ENCODE measurements at regions not wholly inside any gene's neighbourhood (a gene's known extent, or its start where the extent isn't known, plus 50 kb on each side); places are given as distances from the start of the nearest gene placed in this dataset.

DNA sequence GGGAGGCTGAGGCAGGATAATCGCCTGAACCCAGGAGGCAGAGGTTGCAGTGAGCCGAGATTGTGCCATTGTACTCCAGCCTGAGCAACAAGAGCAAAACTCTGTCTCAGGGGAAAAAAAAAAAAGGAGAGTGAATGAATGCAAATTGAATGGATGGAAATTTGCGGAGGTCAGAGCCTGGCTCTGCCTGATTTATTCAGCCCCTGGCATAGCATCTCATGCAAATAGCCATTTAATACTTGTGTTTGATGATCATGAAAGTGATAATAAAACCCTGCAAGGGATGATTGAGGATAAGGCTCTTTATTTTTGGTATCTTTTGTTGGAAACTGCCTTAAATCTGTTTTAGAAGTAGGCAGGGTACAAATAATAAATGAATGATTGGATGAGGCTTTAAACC lies 133.0 kb upstream of the SEMA6D start:
- Histone ChIP-seq H2AFZ (ENCODE audit: low read length) (no peak overlapping the region), H3K4me2 (ENCODE audit: low read depth, low read length) (no peak overlapping the region), H3K27ac (ENCODE audit: low read length) (no peak overlapping the region), H3K4me3 (ENCODE audit: low read length) (no peak overlapping the region), H3K36me3 (replicated peaks; ENCODE audit: insufficient read depth, low read length) (no peaks in the 10 kb centered on the region), H3K27me3 (replicated peaks; ENCODE audit: insufficient read depth, low read length) (no peaks in the 10 kb centered on the region), H4K20me1 (ENCODE audit: insufficient read depth, low read length) (no peaks in the 10 kb centered on the region), H3K9me2 (replicated peaks; ENCODE audit: insufficient read depth, low read length) (no peaks in the 10 kb centered on the region), H3K4me1 (ENCODE audit: low read length) (no peaks in the 10 kb centered on the region), H3K9me3 (replicated peaks; ENCODE audit: insufficient read depth, low read length) (no peaks in the 10 kb centered on the region), H3F3A (ENCODE audit: insufficient read depth, low read length) (no peaks in the 10 kb centered on the region), H3K79me2 (ENCODE audit: low read length) (no peaks in the 10 kb centered on the region), H3K9ac (ENCODE audit: low read length) (no peak overlapping the region)
- DNase-seq, result no peak
- TF ChIP-seq EZH2 (optimal IDR thresholded peaks at IDR 0.05; ENCODE audit: low read depth, low read length) (no peak), EZH2phosphoT487 (IDR thresholded peaks at IDR 0.05; ENCODE audit: low read length) (no peak)
- TF ChIP-seq, protein P1, sequence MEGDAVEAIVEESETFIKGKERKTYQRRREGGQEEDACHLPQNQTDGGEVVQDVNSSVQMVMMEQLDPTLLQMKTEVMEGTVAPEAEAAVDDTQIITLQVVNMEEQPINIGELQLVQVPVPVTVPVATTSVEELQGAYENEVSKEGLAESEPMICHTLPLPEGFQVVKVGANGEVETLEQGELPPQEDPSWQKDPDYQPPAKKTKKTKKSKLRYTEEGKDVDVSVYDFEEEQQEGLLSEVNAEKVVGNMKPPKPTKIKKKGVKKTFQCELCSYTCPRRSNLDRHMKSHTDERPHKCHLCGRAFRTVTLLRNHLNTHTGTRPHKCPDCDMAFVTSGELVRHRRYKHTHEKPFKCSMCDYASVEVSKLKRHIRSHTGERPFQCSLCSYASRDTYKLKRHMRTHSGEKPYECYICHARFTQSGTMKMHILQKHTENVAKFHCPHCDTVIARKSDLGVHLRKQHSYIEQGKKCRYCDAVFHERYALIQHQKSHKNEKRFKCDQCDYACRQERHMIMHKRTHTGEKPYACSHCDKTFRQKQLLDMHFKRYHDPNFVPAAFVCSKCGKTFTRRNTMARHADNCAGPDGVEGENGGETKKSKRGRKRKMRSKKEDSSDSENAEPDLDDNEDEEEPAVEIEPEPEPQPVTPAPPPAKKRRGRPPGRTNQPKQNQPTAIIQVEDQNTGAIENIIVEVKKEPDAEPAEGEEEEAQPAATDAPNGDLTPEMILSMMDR (IDR thresholded peaks at IDR 0.05; ENCODE audit: low read length), result no peak

GRCh38 chr15:47586653-47587224 lies 130.6 kb upstream of the SEMA6D start:
- no peak for TF ChIP-seq EZH2phosphoT487 (IDR thresholded peaks at IDR 0.05; ENCODE audit: low read length)
- TF ChIP-seq EZH2 (optimal IDR thresholded peaks at IDR 0.05; ENCODE audit: low read depth, low read length), result no peak
- TF ChIP-seq, protein P1 (IDR thresholded peaks at IDR 0.05; ENCODE audit: low read length), result no peak
- Histone ChIP-seq H3K9ac (ENCODE audit: low read length) (no peak overlapping the region), H3K9me3 (replicated peaks; ENCODE audit: insufficient read depth, low read length) (no peaks in the 10 kb centered on the region), H3K4me1 (ENCODE audit: low read length) (no peaks in the 10 kb centered on the region), H3K36me3 (replicated peaks; ENCODE audit: insufficient read depth, low read length) (no peaks in the 10 kb centered on the region), H4K20me1 (ENCODE audit: insufficient read depth, low read length) (no peaks in the 10 kb centered on the region), H3K27ac (ENCODE audit: low read length) (no peak overlapping the region), H2AFZ (ENCODE audit: low read length) (no peak overlapping the region), H3F3A (ENCODE audit: insufficient read depth, low read length) (no peaks in the 10 kb centered on the region), H3K4me2 (ENCODE audit: low read depth, low read length) (no peak overlapping the region), H3K4me3 (ENCODE audit: low read length) (no peak overlapping the region), H3K9me2 (replicated peaks; ENCODE audit: insufficient read depth, low read length) (no peaks in the 10 kb centered on the region), H3K79me2 (ENCODE audit: low read length) (no peaks in the 10 kb centered on the region), H3K27me3 (replicated peaks; ENCODE audit: insufficient read depth, low read length) (no peaks in the 10 kb centered on the region)
- DNase-seq, result no peak

DNA sequence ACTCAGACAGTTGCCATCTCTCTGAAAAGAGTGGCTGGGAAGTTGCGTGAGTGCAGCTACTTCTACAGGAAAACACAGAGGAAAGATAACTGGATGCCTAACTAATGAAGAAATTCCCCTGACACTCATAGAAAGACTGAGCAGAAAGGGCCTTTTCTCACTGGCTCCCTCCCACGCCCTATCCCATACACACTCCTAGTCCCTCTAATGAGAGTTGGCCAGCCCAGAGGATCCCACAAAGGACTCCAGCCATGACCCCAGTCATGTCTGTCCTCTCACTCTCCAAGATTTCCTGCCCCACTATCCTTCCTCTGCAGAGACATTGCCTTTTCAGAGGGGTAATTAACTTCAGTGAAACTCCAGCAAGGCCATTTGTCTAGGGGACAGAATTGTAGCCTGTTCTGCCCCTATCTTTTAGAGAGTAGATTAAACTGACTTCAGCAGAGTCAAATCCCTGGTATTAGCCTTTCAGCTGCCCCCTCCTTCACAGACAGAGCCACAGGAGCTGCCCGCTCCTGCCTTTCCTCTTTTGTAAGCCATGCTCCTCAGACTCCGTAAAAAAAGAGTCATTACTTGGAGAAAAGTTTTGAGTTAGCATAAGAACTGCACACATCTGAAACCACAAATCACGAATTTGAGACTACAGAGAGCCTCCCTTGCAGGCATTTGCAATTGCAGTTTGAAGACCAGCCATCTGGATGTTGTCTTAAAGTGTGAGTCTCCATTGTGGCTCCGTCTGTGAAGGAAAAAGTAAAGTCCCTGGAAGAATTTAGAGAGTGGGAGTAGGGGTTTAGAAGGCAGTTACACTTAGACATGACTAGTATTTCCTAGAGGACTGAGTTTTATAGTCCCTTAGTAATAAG lies 129.1 kb upstream of the SEMA6D start:
- Histone ChIP-seq H3K4me1 (ENCODE audit: low read length) (no peaks in the 10 kb centered on the region), H3K9me3 (replicated peaks; ENCODE audit: insufficient read depth, low read length) (no peaks in the 10 kb centered on the region), H3K9me2 (replicated peaks; ENCODE audit: insufficient read depth, low read length) (no peaks in the 10 kb centered on the region), H3K36me3 (replicated peaks; ENCODE audit: insufficient read depth, low read length) (no peaks in the 10 kb centered on the region), H3K4me3 (ENCODE audit: low read length) (no peak overlapping the region), H3K4me2 (ENCODE audit: low read depth, low read length) (no peak overlapping the region), H3K27me3 (replicated peaks; ENCODE audit: insufficient read depth, low read length) (no peaks in the 10 kb centered on the region), H3K27ac (ENCODE audit: low read length) (no peak overlapping the region), H2AFZ (ENCODE audit: low read length) (no peak overlapping the region), H3F3A (ENCODE audit: insufficient read depth, low read length) (no peaks in the 10 kb centered on the region), H4K20me1 (ENCODE audit: insufficient read depth, low read length) (no peaks in the 10 kb centered on the region), H3K9ac (ENCODE audit: low read length) (no peak overlapping the region), H3K79me2 (ENCODE audit: low read length) (no peaks in the 10 kb centered on the region)
- TF ChIP-seq EZH2 (optimal IDR thresholded peaks at IDR 0.05; ENCODE audit: low read depth, low read length) (no peak), EZH2phosphoT487 (IDR thresholded peaks at IDR 0.05; ENCODE audit: low read length) (no peak)
- TF ChIP-seq, protein P1 (IDR thresholded peaks at IDR 0.05; ENCODE audit: low read length), result no peak
- DNase-seq, result no peak

All from MM.1S (cell line).